Thoracic aorta (tissue), 2 donors: ENCODE measurements at regions not wholly inside any gene's neighbourhood (a gene's known extent, or its start where the extent isn't known, plus 50 kb on each side); places are given as distances from the start of the nearest gene placed in this dataset.
"Not testable (repeated sequence)": the region's sequence is repeated elsewhere in the genome, so short reads cannot be mapped to it uniquely, and the experiment has no call there.

Experiments used
- ATAC-seq: fragments of 150-250 bp; one replicate; pipeline ENCODE4 v1.8.0; 2017; ENCODE audit warnings: low read depth; ENCODE audit not compliant: insufficient number of reproducible peaks, low FRiP score
- DNase-seq: peaks from one replicate; pipeline ENCODE4 v3.0.0-alpha.2; 2020; ENCODE audit warnings: low spot score
- H3K27ac ChIP-seq, 2 donors: fragments of 200-600 bp; sonication (generic); 1 replicate in 1 of 2; 2 replicates in 1 of 2; pipeline ENCODE4 v1.5.1; 2016; ENCODE audit warnings: mild to moderate bottlenecking in 2 of 2, moderate library complexity in 2 of 2
- H3K27me3 ChIP-seq: fragments of 200-600 bp; sonication (generic); replicated peaks from 2 replicates; pipeline ENCODE4 v1.6.0; 2016; ENCODE audit warnings: mild to moderate bottlenecking; ENCODE audit not compliant: insufficient read depth
- H3K36me3 ChIP-seq: fragments of 200-600 bp; sonication (generic); one replicate; pipeline ENCODE4 v1.5.1; 2016
- H3K4me1 ChIP-seq, 2 donors: fragments of 200-600 bp; sonication (generic); 1 replicate in 1 of 2; 2 replicates in 1 of 2; pipeline versions ENCODE4 v1.5.1 to v1.6.0; 2016; ENCODE audit warnings: low read depth in 2 of 2, mild to moderate bottlenecking in 1 of 2; ENCODE audit not compliant: control insufficient read depth in 1 of 2
- H3K4me3 ChIP-seq: fragments of 200-600 bp; sonication (generic); 2 replicates; pipeline ENCODE4 v1.5.1; 2016; ENCODE audit warnings: mild to moderate bottlenecking
- H3K9me3 ChIP-seq: fragments of 200-600 bp; sonication (generic); 2 replicates; pipeline ENCODE4 v1.5.1; 2016
- CTCF ChIP-seq: fragments of 200-600 bp; sonication (generic); IDR thresholded peaks from one replicate; pipeline ENCODE4 v1.5.1; 2019; ENCODE audit warnings: antibody characterized with exemption

GRCh38 chr11:37322333-37323194 lies 724.5 kb upstream of the RAG2 start:
- Histone ChIP-seq H3K4me3 (no peak overlapping the region), H3K27ac (no peak overlapping the region), H3K36me3 (no peaks in the 10 kb centered on the region), H3K27me3 (no peaks in the 10 kb centered on the region), H3K9me3 (no peaks in the 10 kb centered on the region), H3K4me1 (no peaks in the 10 kb centered on the region)
- TF ChIP-seq CTCF, result no peak
- ATAC-seq (no peak), DNase-seq (no peak)

- Histone ChIP-seq H3K4me1 (no peaks in the 10 kb centered on the region), H3K27me3 (no peaks in the 10 kb centered on the region), H3K4me3 (no peak overlapping the region), H3K36me3 (no peaks in the 10 kb centered on the region), H3K27ac (no peak overlapping the region), H3K9me3 (no peaks in the 10 kb centered on the region)
- no peak for TF ChIP-seq CTCF
- DNase-seq (no peak), ATAC-seq (no peak)
Measured at GRCh38 chr11:37320921-37321320, 722.9 kb upstream of the RAG2 start.

- Histone ChIP-seq H3K27me3 (no peaks in the 10 kb centered on the region), H3K27ac (no peak overlapping the region), H3K4me3 (no peak overlapping the region), H3K4me1 (no peaks in the 10 kb centered on the region), H3K36me3 (no peaks in the 10 kb centered on the region), H3K9me3 (no peaks in the 10 kb centered on the region)
- no peak for ATAC-seq
- TF ChIP-seq CTCF, result no peak
- DNase-seq, result no peak
Measured at GRCh38 chr11:37317803-37318202, 719.8 kb upstream of the RAG2 start.

- Histone ChIP-seq H3K9me3 (no peaks in the 10 kb centered on the region), H3K27me3 (no peaks in the 10 kb centered on the region), H3K27ac (no peak overlapping the region), H3K4me3 (no peak overlapping the region), H3K4me1 (no peaks in the 10 kb centered on the region), H3K36me3 (no peaks in the 10 kb centered on the region)
- no peak for DNase-seq
- no peak for ATAC-seq
- TF ChIP-seq CTCF, result no peak
Measured at GRCh38 chr11:37313266-37313665, 715.2 kb upstream of the RAG2 start.

GRCh38 chr11:37306563-37306962 lies 708.5 kb upstream of the RAG2 start:
- ATAC-seq (no peak), DNase-seq (no peak)
- H3K4me3 ChIP-seq, result no peak overlapping the region
- TF ChIP-seq CTCF, result no peak
- H3K27me3 ChIP-seq, result no peaks in the 10 kb centered on the region
- no peak overlapping the region for H3K27ac ChIP-seq
- no peaks in the 10 kb centered on the region for H3K4me1 ChIP-seq
- H3K9me3 ChIP-seq, result no peaks in the 10 kb centered on the region
- no peaks in the 10 kb centered on the region for H3K36me3 ChIP-seq

GRCh38 chr11:37301405-37301804 lies 703.4 kb upstream of the RAG2 start:
- not testable (repeated sequence) for H3K9me3 ChIP-seq, DNase-seq, H3K36me3 ChIP-seq, H3K4me3 ChIP-seq, H3K27me3 ChIP-seq, H3K27ac ChIP-seq, H3K4me1 ChIP-seq, ATAC-seq
